KMS-11 (cell line): ENCODE measurements at regions not wholly inside any gene's neighbourhood (a gene's known extent, or its start where the extent isn't known, plus 50 kb on each side); places are given as distances from the start of the nearest gene placed in this dataset.
A peak's percentile ranks its signal among the peaks of the same experiment; 100 is the strongest.

Source experiments
- H2AFZ ChIP-seq: fragments of 200-600 bp; sonication (generic); 2 replicates; pipeline ENCODE4 v1.6.1; 2016; ENCODE audit warnings: antibody characterized with exemption, mixed run types, low read depth
- H3K27ac ChIP-seq: fragments of 200-600 bp; sonication (generic); 2 replicates; pipeline ENCODE4 v1.6.1; 2016; ENCODE audit warnings: mild to moderate bottlenecking, mixed run types
- H3K27me3 ChIP-seq: fragments of 200-600 bp; sonication (generic); 2 replicates; pipeline ENCODE4 v1.6.1; 2017; ENCODE audit warnings: mild to moderate bottlenecking, low read depth, mixed run types, moderate library complexity; ENCODE audit not compliant: insufficient read depth
- H3K36me3 ChIP-seq: fragments of 200-600 bp; sonication (generic); 2 replicates; pipeline ENCODE4 v1.6.1; 2017; ENCODE audit warnings: mild to moderate bottlenecking, mixed run types; ENCODE audit not compliant: insufficient read depth
- H3K4me1 ChIP-seq: fragments of 200-600 bp; sonication (generic); 2 replicates; pipeline ENCODE4 v1.6.1; 2016; ENCODE audit warnings: mild to moderate bottlenecking, low read depth, mixed run types; ENCODE audit not compliant: poor library complexity, severe bottlenecking
- H3K4me2 ChIP-seq: fragments of 200-600 bp; sonication (generic); 2 replicates; pipeline ENCODE4 v1.7.0; 2016; ENCODE audit warnings: mild to moderate bottlenecking, mixed run types
- H3K4me3 ChIP-seq: fragments of 200-600 bp; sonication (generic); IDR thresholded peaks from 2 replicates; pipeline ENCODE4 v1.6.1; 2017; ENCODE audit warnings: low read depth, low read length, mixed read lengths; ENCODE audit not compliant: insufficient read depth
- H3K79me2 ChIP-seq: fragments of 200-600 bp; sonication (generic); 2 replicates; pipeline ENCODE4 v1.6.1; 2016; ENCODE audit warnings: low read depth, mixed run types; ENCODE audit not compliant: insufficient read depth
- H3K9ac ChIP-seq: fragments of 200-600 bp; sonication (generic); 2 replicates; pipeline ENCODE4 v1.6.1; 2016; ENCODE audit warnings: mild to moderate bottlenecking, mixed run types
- H4K20me1 ChIP-seq: fragments of 200-600 bp; sonication (generic); 2 replicates; pipeline ENCODE4 v1.6.1; 2016; ENCODE audit warnings: mild to moderate bottlenecking, mixed run types; ENCODE audit not compliant: insufficient read depth
- CTCF ChIP-seq: fragments of 200-600 bp; sonication (generic); conservative IDR thresholded peaks from 2 replicates; pipeline ENCODE4 v1.6.1; 2017; ENCODE audit warnings: low read depth, mild to moderate bottlenecking, antibody characterized with exemption, low read length, moderate library complexity, mixed read lengths

GRCh38 chr1:178629252-178630154 is 95.5 kb upstream of the RALGPS2 start:
- Histone ChIP-seq H3K79me2 (no peaks in the 10 kb centered on the region), H3K4me2 (peak overlapping the region; percentile 47), H3K4me1 (peaks cover 28% of the 10 kb centered on the region), H3K4me3 (no peak overlapping the region), H3K27me3 (no peaks in the 10 kb centered on the region; the same call in 1 of the 2 replicates), H3K27ac (peak overlapping the region; percentile 11; the same call in 1 of the 2 replicates), H3K36me3 (no peaks in the 10 kb centered on the region), H2AFZ (no peak overlapping the region), H4K20me1 (no peaks in the 10 kb centered on the region), H3K9ac (no peak overlapping the region)
- no peak for TF ChIP-seq CTCF

GRCh38 chr1:178630417-178630816 is 94.6 kb upstream of the RALGPS2 start:
- H3K9ac ChIP-seq, result no peak overlapping the region

GRCh38 chr1:178632653-178633052 is 92.4 kb upstream of the RALGPS2 start:
- Histone ChIP-seq H3K4me1 (peaks cover 28% of the 10 kb centered on the region), H3K27ac (no peak overlapping the region), H3K9ac (no peak overlapping the region), H4K20me1 (no peaks in the 10 kb centered on the region), H3K36me3 (no peaks in the 10 kb centered on the region), H2AFZ (no peak overlapping the region), H3K4me3 (no peak overlapping the region), H3K79me2 (no peaks in the 10 kb centered on the region), H3K4me2 (no peak overlapping the region), H3K27me3 (no peaks in the 10 kb centered on the region)
- TF ChIP-seq CTCF, result no peak

More at GRCh38 chr1:178630417-178630816, 94.6 kb upstream of the RALGPS2 start:
- Histone ChIP-seq H3K4me3 (no peak overlapping the region), H4K20me1 (no peaks in the 10 kb centered on the region), H3K36me3 (no peaks in the 10 kb centered on the region), H3K79me2 (no peaks in the 10 kb centered on the region), H3K4me2 (0 out of 2 replicates have a peak overlapping the region, but pooled peaks have one; percentile 47), H3K27ac (no peak overlapping the region), H2AFZ (no peak overlapping the region), H3K27me3 (no peaks in the 10 kb centered on the region; the same call in 1 of the 2 replicates), H3K4me1 (peaks cover 28% of the 10 kb centered on the region)
- TF ChIP-seq CTCF, result no peak

GRCh38 chr1:178633056-178633455 is 92.0 kb upstream of the RALGPS2 start:
- no peak for TF ChIP-seq CTCF
- H3K4me3 ChIP-seq, result no peak overlapping the region
- no peaks in the 10 kb centered on the region for H3K27me3 ChIP-seq
- no peak overlapping the region for H3K9ac ChIP-seq
- no peaks in the 10 kb centered on the region for H3K79me2 ChIP-seq
- no peaks in the 10 kb centered on the region for H4K20me1 ChIP-seq
- H3K27ac ChIP-seq, result no peak overlapping the region
- no peaks in the 10 kb centered on the region for H3K36me3 ChIP-seq
- no peak overlapping the region for H3K4me2 ChIP-seq
- H2AFZ ChIP-seq, result no peak overlapping the region
- peaks cover 27% of the 10 kb centered on the region for H3K4me1 ChIP-seq
